H9 (cell line): ENCODE measurements at regions not wholly inside any gene's neighbourhood (a gene's known extent, or its start where the extent isn't known, plus 50 kb on each side); places are given as distances from the start of the nearest gene placed in this dataset.

Experiments used
- DNase-seq: peaks from one replicate; pipeline ENCODE4 v3.0.0-alpha.2; 2017
- H2AFZ ChIP-seq: one replicate; pipeline ENCODE4 v1.6.1; 2013; ENCODE audit warnings: mild to moderate bottlenecking, low read length, control low read depth, moderate library complexity
- H2AK5ac ChIP-seq: 2 replicates; pipeline ENCODE4 v1.6.1; 2013; ENCODE audit warnings: low read length, control low read depth, mixed read lengths; ENCODE audit not compliant: insufficient read length
- H2BK120ac ChIP-seq: one replicate; pipeline ENCODE4 v1.6.1; 2013; ENCODE audit warnings: low read depth, mild to moderate bottlenecking, low read length, control low read depth, inconsistent platforms; ENCODE audit not compliant: poor library complexity, severe bottlenecking
- H2BK12ac ChIP-seq: 2 replicates; pipeline ENCODE4 v1.6.1; 2013; ENCODE audit warnings: low read length, control low read depth, mixed read lengths, low read depth; ENCODE audit not compliant: insufficient read length
- H2BK15ac ChIP-seq: 2 replicates; pipeline ENCODE4 v1.6.1; 2013; ENCODE audit warnings: low read depth, low read length, control low read depth
- H2BK20ac ChIP-seq: one replicate; pipeline ENCODE4 v1.6.1; 2013; ENCODE audit warnings: low read depth, mild to moderate bottlenecking, low read length, control low read depth, inconsistent platforms; ENCODE audit not compliant: poor library complexity, severe bottlenecking
- H2BK5ac ChIP-seq: 2 replicates; pipeline ENCODE4 v1.6.1; 2013; ENCODE audit warnings: low read length, control low read depth, mixed read lengths; ENCODE audit not compliant: insufficient read length
- H3K14ac ChIP-seq: 2 replicates; pipeline ENCODE4 v1.6.1; 2013; ENCODE audit warnings: low read length, control low read depth; ENCODE audit not compliant: insufficient read depth
- H3K18ac ChIP-seq: 2 replicates; pipeline ENCODE4 v1.6.1; 2013; ENCODE audit warnings: low read depth, mild to moderate bottlenecking, mixed read lengths, low read length, control low read depth; ENCODE audit not compliant: insufficient read length
- H3K23ac ChIP-seq: 2 replicates; pipeline ENCODE4 v1.6.1; 2013; ENCODE audit warnings: low read length, control low read depth, mixed read lengths, low read depth; ENCODE audit not compliant: insufficient read length
- H3K23me2 ChIP-seq: 2 replicates; pipeline ENCODE4 v1.6.1; 2013; ENCODE audit warnings: low read depth, mild to moderate bottlenecking, mixed read lengths, low read length, control low read depth; ENCODE audit not compliant: insufficient read length, poor library complexity, severe bottlenecking
- H3K27ac ChIP-seq: 2 replicates; pipeline ENCODE4 v1.5.1; 2013; ENCODE audit warnings: low read length, control low read depth, mixed read lengths, low read depth; ENCODE audit not compliant: insufficient read length
- H3K27me3 ChIP-seq: 2 replicates; pipeline ENCODE4 v1.6.1; 2013; ENCODE audit warnings: low read length, control low read depth, inconsistent platforms; ENCODE audit not compliant: insufficient read depth
- H3K4ac ChIP-seq: 2 replicates; pipeline ENCODE4 v1.6.1; 2013; ENCODE audit warnings: low read depth, mild to moderate bottlenecking, control low read depth, inconsistent platforms, low read length, moderate library complexity
- H3K4me1 ChIP-seq: 2 replicates; pipeline ENCODE4 v1.6.1; 2013; ENCODE audit warnings: low read length, control low read depth, inconsistent platforms; ENCODE audit not compliant: insufficient read depth
- H3K4me2 ChIP-seq: 2 replicates; pipeline ENCODE4 v1.6.1; 2013; ENCODE audit warnings: low read length, control low read depth, mixed read lengths; ENCODE audit not compliant: insufficient read length, insufficient read depth
- H3K56ac ChIP-seq: 2 replicates; pipeline ENCODE4 v1.6.1; 2013; ENCODE audit warnings: low read depth, mild to moderate bottlenecking, mixed read lengths, low read length, control low read depth; ENCODE audit not compliant: insufficient read length
- H3K79me1 ChIP-seq: 2 replicates; pipeline ENCODE4 v1.6.1; 2013; ENCODE audit warnings: low read depth, mild to moderate bottlenecking, moderate library complexity, low read length, control low read depth, inconsistent platforms; ENCODE audit not compliant: insufficient read depth, poor library complexity, severe bottlenecking
- H3K79me2 ChIP-seq: 2 replicates; pipeline ENCODE4 v1.6.1; 2013; ENCODE audit warnings: low read length, control low read depth, inconsistent platforms; ENCODE audit not compliant: insufficient read depth
- H3K9ac ChIP-seq: 2 replicates; pipeline ENCODE4 v1.6.1; 2013; ENCODE audit warnings: low read length, control low read depth, mixed read lengths; ENCODE audit not compliant: insufficient read length; ENCODE audit errors: extremely low read depth
- H3K9me3 ChIP-seq: one replicate; pipeline ENCODE4 v1.6.1; 2013; ENCODE audit warnings: low read depth, low read length, inconsistent platforms; ENCODE audit not compliant: control insufficient read depth
- H3T11ph ChIP-seq: one replicate; pipeline ENCODE4 v1.6.1; 2013; ENCODE audit warnings: mild to moderate bottlenecking, low read length, control low read depth, inconsistent platforms
- H4K20me1 ChIP-seq: one replicate; pipeline ENCODE4 v1.6.1; 2013; ENCODE audit not compliant: control insufficient read depth, insufficient read length, insufficient read depth
- H4K5ac ChIP-seq: 2 replicates; pipeline ENCODE4 v1.6.1; 2013; ENCODE audit warnings: low read depth, mild to moderate bottlenecking, mixed read lengths, low read length, control low read depth; ENCODE audit not compliant: insufficient read length
- H4K8ac ChIP-seq: replicated peaks from 2 replicates; pipeline ENCODE4 v1.6.1; 2013; ENCODE audit warnings: low read length, control low read depth, mixed read lengths, low read depth; ENCODE audit not compliant: insufficient read length
- H4K91ac ChIP-seq: 2 replicates; pipeline ENCODE4 v1.6.1; 2013; ENCODE audit warnings: low read depth, mild to moderate bottlenecking, moderate library complexity, mixed read lengths, low read length, control low read depth; ENCODE audit not compliant: insufficient read length
- H3K27ac Mint-ChIP-seq, 3 experiments: 2 replicates in 2 of 3; 3 replicates in 1 of 3; pipeline ENCODE4 v1.8.0; 2020 to 2021; ENCODE audit warnings: mixed read lengths in 3 of 3, mild to moderate bottlenecking in 1 of 3, moderate library complexity in 1 of 3
- H3K27me3 Mint-ChIP-seq: 2 replicates; pipeline ENCODE4 v1.8.0; 2021; ENCODE audit warnings: low read depth, mild to moderate bottlenecking, moderate library complexity, mixed read lengths
- H3K36me3 Mint-ChIP-seq, 3 experiments: 2 replicates in 2 of 3; 3 replicates in 1 of 3; pipeline ENCODE4 v1.8.0; 2020 to 2021; ENCODE audit warnings: low read depth in 3 of 3, mixed read lengths in 3 of 3; ENCODE audit not compliant: insufficient read depth in 1 of 3
- H3K4me1 Mint-ChIP-seq, 2 experiments: 2 replicates each; pipeline ENCODE4 v1.8.0; 2020; ENCODE audit warnings: mixed read lengths in 2 of 2
- H3K4me3 Mint-ChIP-seq, 2 experiments: 2 replicates in 1 of 2; 3 replicates in 1 of 2; pipeline ENCODE4 v1.8.0; 2020 to 2021; ENCODE audit warnings: mild to moderate bottlenecking in 2 of 2, mixed read lengths in 2 of 2, moderate library complexity in 1 of 2
- H3K9me3 Mint-ChIP-seq, 2 experiments: 2 replicates in 1 of 2; 3 replicates in 1 of 2; pipeline ENCODE4 v1.8.0; 2020; ENCODE audit warnings: mild to moderate bottlenecking in 2 of 2, mixed read lengths in 2 of 2, moderate library complexity in 1 of 2
- WGBS: extraction: QIAGEN DNeasy Blood & Tissue Kit; methylation state at CpG from one replicate; pipeline ENCODE4 v1.1.7; 2013; ENCODE audit warnings: missing lambda C conversion rate, low lambda C conversion rate, mixed read lengths; ENCODE audit not compliant: insufficient read length; ENCODE audit errors: extremely low coverage; 5-methylcytosine and 5-hydroxymethylcytosine counted together
- TF ChIP-seq, protein P1 (sequence below): fragments of 200-600 bp; sonication (generic); conservative IDR thresholded peaks from 3 replicates; pipeline ENCODE4 v1.8.0; 2021; ENCODE audit warnings: antibody characterized with exemption, mild to moderate bottlenecking

DNA sequence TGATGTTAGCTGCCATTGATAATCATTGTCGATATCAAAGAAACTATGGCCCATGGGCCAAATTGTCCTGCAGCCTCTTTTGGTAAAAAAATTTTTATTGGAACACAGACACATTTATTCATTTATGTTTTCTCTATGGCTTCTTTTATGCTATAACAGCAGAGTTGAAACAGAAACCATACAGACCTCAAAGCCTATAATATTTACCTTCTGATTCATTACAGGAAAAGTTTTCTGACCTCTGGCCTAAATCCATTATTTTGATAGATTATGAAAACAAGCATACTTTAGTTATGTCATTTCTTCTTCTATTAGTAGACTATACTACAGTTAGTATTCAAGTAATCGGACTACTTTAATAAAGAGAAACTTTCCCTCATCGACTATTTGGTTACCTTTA is 349.7 kb upstream of the GALNT5 start:
- Histone ChIP-seq H3T11ph (no peak overlapping the region), H3K23me2 (no peaks in the 10 kb centered on the region), H3K9me3 (no peaks in the 10 kb centered on the region), H4K91ac (no peak overlapping the region), H2AFZ (no peak overlapping the region), H2BK12ac (no peak overlapping the region), H2BK15ac (no peak overlapping the region), H3K79me1 (no peaks in the 10 kb centered on the region), H3K18ac (no peak overlapping the region), H4K8ac (no peak overlapping the region), H3K14ac (no peak overlapping the region), H3K4ac (no peak overlapping the region), H2BK20ac (no peak overlapping the region), H3K9ac (no peak overlapping the region), H3K27me3 (no peaks in the 10 kb centered on the region), H3K27ac (no peak overlapping the region), H4K5ac (no peak overlapping the region), H3K4me2 (no peak overlapping the region), H3K23ac (no peak overlapping the region), H4K20me1 (no peaks in the 10 kb centered on the region), H3K4me1 (no peaks in the 10 kb centered on the region), H2BK5ac (no peak overlapping the region), H3K56ac (no peak overlapping the region), H2BK120ac (no peak overlapping the region), H2AK5ac (no peak overlapping the region), H3K79me2 (no peaks in the 10 kb centered on the region)
- no peaks in the 10 kb centered on the region for H3K9me3 Mint-ChIP-seq
- H3K36me3 Mint-ChIP-seq, result no peaks in the 10 kb centered on the region
- WGBS, result no CpG with 5 or more reads among the region's 3 CpGs
- TF ChIP-seq, protein P1, sequence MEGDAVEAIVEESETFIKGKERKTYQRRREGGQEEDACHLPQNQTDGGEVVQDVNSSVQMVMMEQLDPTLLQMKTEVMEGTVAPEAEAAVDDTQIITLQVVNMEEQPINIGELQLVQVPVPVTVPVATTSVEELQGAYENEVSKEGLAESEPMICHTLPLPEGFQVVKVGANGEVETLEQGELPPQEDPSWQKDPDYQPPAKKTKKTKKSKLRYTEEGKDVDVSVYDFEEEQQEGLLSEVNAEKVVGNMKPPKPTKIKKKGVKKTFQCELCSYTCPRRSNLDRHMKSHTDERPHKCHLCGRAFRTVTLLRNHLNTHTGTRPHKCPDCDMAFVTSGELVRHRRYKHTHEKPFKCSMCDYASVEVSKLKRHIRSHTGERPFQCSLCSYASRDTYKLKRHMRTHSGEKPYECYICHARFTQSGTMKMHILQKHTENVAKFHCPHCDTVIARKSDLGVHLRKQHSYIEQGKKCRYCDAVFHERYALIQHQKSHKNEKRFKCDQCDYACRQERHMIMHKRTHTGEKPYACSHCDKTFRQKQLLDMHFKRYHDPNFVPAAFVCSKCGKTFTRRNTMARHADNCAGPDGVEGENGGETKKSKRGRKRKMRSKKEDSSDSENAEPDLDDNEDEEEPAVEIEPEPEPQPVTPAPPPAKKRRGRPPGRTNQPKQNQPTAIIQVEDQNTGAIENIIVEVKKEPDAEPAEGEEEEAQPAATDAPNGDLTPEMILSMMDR, result no peak
- no peak for DNase-seq
- H3K27me3 Mint-ChIP-seq, result no peaks in the 10 kb centered on the region
- H3K4me1 Mint-ChIP-seq, result no peaks in the 10 kb centered on the region
- no peak overlapping the region for H3K27ac Mint-ChIP-seq
- no peak overlapping the region for H3K4me3 Mint-ChIP-seq
